Kidney (tissue), 13 donors: ENCODE measurements at regions not wholly inside any gene's neighbourhood (a gene's known extent, or its start where the extent isn't known, plus 50 kb on each side); places are given as distances from the start of the nearest gene placed in this dataset.

Experiments used
- DNase-seq, 5 donors: peaks; one replicate each; pipeline ENCODE4 v3.0.0-alpha.2; 2013 to 2020
- FAIRE-seq: peaks from 2 replicates; lab custom pipeline; 2012; peaks lifted over from hg19 to GRCh38; lab: Jason Lieb, UNC
- H3K27ac ChIP-seq, 2 donors: one replicate each; pipeline ENCODE4 v1.7.0; 2013; ENCODE audit warnings: low read depth in 2 of 2, low read length in 2 of 2, inconsistent platforms in 1 of 2
- H3K27me3 ChIP-seq: one replicate; pipeline ENCODE4 v1.7.1; 2013; ENCODE audit warnings: low read length, inconsistent platforms; ENCODE audit not compliant: control insufficient read depth, insufficient read depth
- H3K36me3 ChIP-seq, 3 donors: one replicate each; pipeline versions ENCODE4 v1.7.0 to v1.7.1; 2013; ENCODE audit warnings: low read length in 3 of 3, control low read depth in 1 of 3, inconsistent platforms in 1 of 3; ENCODE audit not compliant: insufficient read depth in 3 of 3, control insufficient read depth in 2 of 3
- H3K4me1 ChIP-seq, 3 donors: one replicate each; pipeline versions ENCODE4 v1.7.0 to v1.7.1; 2013; ENCODE audit warnings: low read length in 3 of 3, inconsistent platforms in 1 of 3, low read depth in 1 of 3; ENCODE audit not compliant: control insufficient read depth in 2 of 3, insufficient read depth in 2 of 3
- H3K4me3 ChIP-seq, 3 donors: one replicate each; pipeline versions ENCODE4 v1.7.0 to v1.8.1; 2013; ENCODE audit warnings: low read length in 3 of 3, control low read depth in 1 of 3, inconsistent platforms in 1 of 3
- H3K9ac ChIP-seq, 3 donors: one replicate each; pipeline versions ENCODE4 v1.7.0 to v1.7.1; 2013; ENCODE audit warnings: low read length in 3 of 3, control low read depth in 1 of 3, inconsistent platforms in 1 of 3
- H3K9me3 ChIP-seq, 3 donors: one replicate each; pipeline versions ENCODE4 v1.7.0 to v1.7.1; 2013; ENCODE audit warnings: low read length in 3 of 3, control low read depth in 1 of 3, inconsistent platforms in 1 of 3; ENCODE audit not compliant: control insufficient read depth in 2 of 3, insufficient read depth in 1 of 3
- intact Hi-C: fragments of 100-400 bp; cut with DNase I; formaldehyde crosslinking; loops from one replicate; pipeline ENCODE4 v1.11.1; 2022
- TF ChIP-seq, protein P1 (sequence below): IDR thresholded peaks from 3 replicates; pipeline ENCODE4 v1.5.1; 2012; ENCODE audit warnings: mild to moderate bottlenecking, moderate library complexity, borderline replicate concordance; ENCODE audit not compliant: insufficient read depth; ENCODE audit errors: extremely low read depth
- donor health status: control.
- donor health status: control.
- donor health status: control.
- donor health status: control.
- donor health status: control.
- donor health status: DM: yes; HTN: yes; CAD: no.
- donor health status: Normal renal cell carcinoma (clear cell type).

DNA sequence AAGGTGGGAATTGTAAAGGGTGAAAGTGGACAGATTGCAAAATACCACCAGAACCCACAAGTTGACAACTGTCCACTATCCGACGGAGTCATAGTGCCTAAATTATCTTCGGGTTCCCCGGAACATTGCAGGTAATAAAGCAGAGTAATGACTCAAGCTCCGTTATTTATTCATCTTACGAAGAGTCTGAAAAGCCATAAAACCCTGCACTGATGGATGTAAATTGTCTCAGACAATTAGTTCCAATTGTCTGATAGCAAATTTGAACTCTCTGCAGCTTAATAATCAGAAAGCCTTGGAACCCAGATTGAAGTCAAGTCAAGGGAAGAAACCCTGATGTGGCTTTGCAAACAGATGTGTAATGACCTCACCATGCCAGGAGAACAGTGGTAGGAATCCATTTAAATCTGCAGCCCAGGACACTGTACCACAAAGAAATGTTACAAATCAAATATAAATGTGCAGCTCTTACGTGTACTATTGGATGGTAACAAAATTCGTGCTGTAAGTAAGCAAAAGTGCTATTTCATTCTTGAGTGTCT is 437.3 kb upstream of the SOX11 start:
- Histone ChIP-seq H3K4me3 (no peak overlapping the region), H3K27me3 (no peaks in the 10 kb centered on the region), H3K27ac (no peak overlapping the region), H3K36me3 (no peaks in the 10 kb centered on the region), H3K9me3 (peaks cover 0 to 2% (median 0%) of the 10 kb centered on the region in 3 donors), H3K9ac (no peak overlapping the region), H3K4me1 (no peaks in the 10 kb centered on the region)
- FAIRE-seq (no peak), DNase-seq (no peak)
- TF ChIP-seq, protein P1, sequence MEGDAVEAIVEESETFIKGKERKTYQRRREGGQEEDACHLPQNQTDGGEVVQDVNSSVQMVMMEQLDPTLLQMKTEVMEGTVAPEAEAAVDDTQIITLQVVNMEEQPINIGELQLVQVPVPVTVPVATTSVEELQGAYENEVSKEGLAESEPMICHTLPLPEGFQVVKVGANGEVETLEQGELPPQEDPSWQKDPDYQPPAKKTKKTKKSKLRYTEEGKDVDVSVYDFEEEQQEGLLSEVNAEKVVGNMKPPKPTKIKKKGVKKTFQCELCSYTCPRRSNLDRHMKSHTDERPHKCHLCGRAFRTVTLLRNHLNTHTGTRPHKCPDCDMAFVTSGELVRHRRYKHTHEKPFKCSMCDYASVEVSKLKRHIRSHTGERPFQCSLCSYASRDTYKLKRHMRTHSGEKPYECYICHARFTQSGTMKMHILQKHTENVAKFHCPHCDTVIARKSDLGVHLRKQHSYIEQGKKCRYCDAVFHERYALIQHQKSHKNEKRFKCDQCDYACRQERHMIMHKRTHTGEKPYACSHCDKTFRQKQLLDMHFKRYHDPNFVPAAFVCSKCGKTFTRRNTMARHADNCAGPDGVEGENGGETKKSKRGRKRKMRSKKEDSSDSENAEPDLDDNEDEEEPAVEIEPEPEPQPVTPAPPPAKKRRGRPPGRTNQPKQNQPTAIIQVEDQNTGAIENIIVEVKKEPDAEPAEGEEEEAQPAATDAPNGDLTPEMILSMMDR, result no peak
- intact Hi-C loops, result no loop called here

- FAIRE-seq (no peak), DNase-seq (no peak)
- H3K9me3 ChIP-seq, result no peaks in the 10 kb centered on the region
- intact Hi-C loops, result no loop called here
- H3K27me3 ChIP-seq, result no peaks in the 10 kb centered on the region
- H3K9ac ChIP-seq, result no peak overlapping the region
- H3K36me3 ChIP-seq, result no peaks in the 10 kb centered on the region
- no peak overlapping the region for H3K27ac ChIP-seq
- no peak overlapping the region for H3K4me3 ChIP-seq
- no peaks in the 10 kb centered on the region for H3K4me1 ChIP-seq
- TF ChIP-seq, protein P1, result no peak
These were observed 428.9 kb upstream of the SOX11 start for GRCh38 chr2:5263291-5263690.

- Histone ChIP-seq H3K9me3 (no peaks in the 10 kb centered on the region), H3K36me3 (no peaks in the 10 kb centered on the region), H3K4me3 (no peak overlapping the region), H3K27ac (no peak overlapping the region), H3K4me1 (no peaks in the 10 kb centered on the region), H3K27me3 (no peaks in the 10 kb centered on the region), H3K9ac (no peak overlapping the region)
- DNase-seq, result no peak
- no peak for FAIRE-seq
- intact Hi-C loops, result no loop called here
- TF ChIP-seq, protein P1, result no peak
These were observed 427.8 kb upstream of the SOX11 start for GRCh38 chr2:5264361-5264760.

- H3K27me3 ChIP-seq, result no peaks in the 10 kb centered on the region
- FAIRE-seq (no peak), DNase-seq (no peak)
- H3K36me3 ChIP-seq, result no peaks in the 10 kb centered on the region
- no peaks in the 10 kb centered on the region for H3K9me3 ChIP-seq
- intact Hi-C loops, result no loop called here
- H3K9ac ChIP-seq, result no peak overlapping the region
- H3K4me3 ChIP-seq, result no peak overlapping the region
- TF ChIP-seq, protein P1, result no peak
- H3K27ac ChIP-seq, result no peak overlapping the region
- no peaks in the 10 kb centered on the region for H3K4me1 ChIP-seq
These were observed 407.1 kb upstream of the SOX11 start for GRCh38 chr2:5285061-5285460.
